Inflammatory macrophage treated with lipopolysaccharide for 4 hours (primary cell): ENCODE measurements at regions not wholly inside any gene's neighbourhood (a gene's known extent, or its start where the extent isn't known, plus 50 kb on each side); places are given as distances from the start of the nearest gene placed in this dataset.
"Not testable (repeated sequence)": the region's sequence is repeated elsewhere in the genome, so short reads cannot be mapped to it uniquely, and the experiment has no call there.

Experiments used
- DNase-seq: peaks from one replicate; pipeline ENCODE4 v3.0.0-alpha.2; 2020

DNA sequence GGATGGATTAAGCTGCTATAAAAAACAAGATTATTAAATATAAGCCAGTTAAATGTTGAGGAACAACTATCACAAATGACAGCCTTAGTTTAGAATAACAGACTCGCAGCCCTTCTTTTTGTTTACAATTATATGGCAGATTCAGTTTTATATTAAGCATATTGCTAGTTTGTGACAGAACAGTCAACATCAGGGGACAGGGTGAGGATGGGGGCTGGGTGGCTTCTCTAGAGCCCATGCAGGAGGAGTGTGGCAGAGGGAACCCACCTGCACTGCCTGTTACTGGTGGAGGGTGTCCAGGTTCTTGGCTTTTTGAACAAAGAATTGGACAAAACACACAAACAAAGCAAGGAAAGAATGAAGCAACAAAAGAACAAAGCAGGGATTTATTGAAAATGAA is 799.7 kb downstream of the PRIM2 start:
- DNase-seq: not testable (repeated sequence)

GRCh38 chr6:58121616-58122015 is 804.2 kb downstream of the PRIM2 start:
- DNase-seq: not testable (repeated sequence)

DNA sequence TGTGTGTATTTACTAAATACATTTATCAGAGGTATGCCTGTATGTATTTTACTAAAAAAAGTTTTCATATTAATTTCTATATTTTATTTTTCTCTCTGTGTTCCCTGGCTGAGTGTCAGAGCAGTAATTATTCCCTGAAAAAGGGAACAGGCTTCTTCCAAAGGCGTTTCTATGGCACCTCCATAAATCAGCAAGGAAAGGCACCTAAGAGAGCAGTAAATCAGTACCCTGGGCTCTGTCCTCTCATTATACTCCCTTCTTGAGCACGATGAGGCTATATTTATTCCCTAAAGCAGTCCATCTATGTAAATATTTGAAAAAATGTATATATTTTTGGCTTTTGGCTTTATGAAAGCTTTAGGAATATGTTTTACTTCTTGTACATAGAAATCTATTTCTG is 806.3 kb downstream of the PRIM2 start:
- DNase-seq: not testable (repeated sequence)

- not testable (repeated sequence) for DNase-seq
Measured at GRCh38 chr6:58128549-58128948, 811.1 kb downstream of the PRIM2 start.

DNA sequence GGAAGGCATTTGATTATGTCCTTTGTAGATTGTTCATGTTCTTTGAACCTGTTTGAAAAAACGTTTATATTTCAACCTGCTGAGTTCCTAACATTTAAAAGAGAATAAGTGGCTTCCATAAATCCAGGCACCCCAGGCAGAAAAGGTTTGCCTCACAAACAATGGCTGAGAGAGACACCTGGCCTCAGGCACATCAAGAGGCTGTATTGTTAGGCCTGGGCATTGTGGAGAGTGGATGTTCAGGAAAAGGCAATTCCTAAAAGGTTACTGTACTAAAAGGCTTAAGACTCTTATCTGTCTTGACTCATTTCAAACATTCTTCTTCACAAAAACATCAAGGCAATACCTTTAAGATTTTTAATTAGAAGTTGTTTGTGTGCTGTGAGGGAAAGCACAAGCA is 811.7 kb downstream of the PRIM2 start:
- DNase-seq: not testable (repeated sequence)

DNA sequence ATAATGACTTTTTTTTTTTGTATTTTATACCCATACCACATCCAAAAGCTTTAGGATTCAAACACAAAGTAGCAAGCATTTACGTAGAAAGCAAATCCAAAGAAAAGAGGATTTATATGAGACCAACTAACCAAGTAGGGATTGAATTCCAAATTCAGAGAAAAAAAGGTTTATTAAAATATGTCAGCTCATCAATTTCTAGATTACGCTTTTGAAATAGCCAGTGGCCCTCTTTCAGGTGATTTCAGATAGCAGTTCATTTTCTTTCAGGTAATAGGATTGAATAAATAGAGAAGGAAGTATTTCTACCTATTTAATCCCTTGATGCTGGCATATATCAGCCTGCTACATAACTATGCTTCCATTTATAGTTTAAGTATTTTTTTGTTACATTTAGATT is 822.3 kb downstream of the PRIM2 start:
- not testable (repeated sequence) for DNase-seq

DNA sequence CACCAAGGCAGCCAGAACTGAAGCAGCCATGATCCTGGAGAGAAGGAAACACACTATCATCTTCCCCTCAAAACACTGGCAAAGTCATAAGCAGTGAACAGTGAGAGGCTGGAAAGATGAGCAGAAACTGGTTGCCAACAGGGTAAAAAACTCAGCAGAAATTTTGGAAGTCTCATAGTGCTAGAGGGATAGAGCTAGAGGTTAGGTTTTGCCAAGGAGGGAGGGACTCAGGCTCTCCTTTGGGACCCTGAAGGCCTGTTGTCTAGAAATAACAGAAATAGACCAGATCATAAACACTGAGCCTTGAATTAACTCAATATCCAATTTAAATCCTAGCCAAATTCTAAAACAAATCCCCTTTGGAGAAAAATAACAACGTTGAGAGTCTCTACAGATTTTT is 853.6 kb downstream of the PRIM2 start:
- DNase-seq: not testable (repeated sequence)

GRCh38 chr6:58181557-58182065 is 864.2 kb downstream of the PRIM2 start:
- not testable (repeated sequence) for DNase-seq

- not testable (repeated sequence) for DNase-seq
Measured at GRCh38 chr6:58185300-58185699, 867.9 kb downstream of the PRIM2 start.

GRCh38 chr6:58193209-58193608 is 875.8 kb downstream of the PRIM2 start:
- not testable (repeated sequence) for DNase-seq

- no peak for DNase-seq
Measured at GRCh38 chr6:58198301-58198700, 880.9 kb downstream of the PRIM2 start.

- DNase-seq: not testable (repeated sequence)
Measured at GRCh38 chr6:58237124-58237523, 919.7 kb downstream of the PRIM2 start.

DNA sequence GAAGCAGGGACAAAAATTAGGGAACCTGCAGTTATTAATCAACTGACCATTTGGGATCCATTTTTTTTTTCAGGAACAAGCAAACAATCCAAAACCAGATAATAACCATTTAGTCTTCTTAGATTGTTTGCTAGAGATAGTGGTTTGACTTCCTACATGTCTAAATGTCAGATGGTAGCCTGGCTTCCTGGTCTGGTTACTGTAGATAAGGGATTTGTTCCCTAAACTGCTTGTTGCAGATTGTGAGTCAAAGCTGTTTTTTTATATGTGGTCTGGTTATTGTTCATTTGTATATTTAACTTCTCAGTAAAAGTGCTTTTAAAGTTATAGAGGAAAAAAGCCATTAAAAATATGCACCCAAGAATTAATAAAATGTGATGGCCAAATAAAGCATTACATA is 921.0 kb downstream of the PRIM2 start:
- DNase-seq: not testable (repeated sequence)

GRCh38 chr6:58257625-58258024 is 940.2 kb downstream of the PRIM2 start:
- DNase-seq: not testable (repeated sequence)

GRCh38 chr6:58290177-58290576 is 972.7 kb downstream of the PRIM2 start:
- no peak for DNase-seq

GRCh38 chr6:58291319-58291718 is 973.9 kb downstream of the PRIM2 start:
- DNase-seq: not testable (repeated sequence)

DNA sequence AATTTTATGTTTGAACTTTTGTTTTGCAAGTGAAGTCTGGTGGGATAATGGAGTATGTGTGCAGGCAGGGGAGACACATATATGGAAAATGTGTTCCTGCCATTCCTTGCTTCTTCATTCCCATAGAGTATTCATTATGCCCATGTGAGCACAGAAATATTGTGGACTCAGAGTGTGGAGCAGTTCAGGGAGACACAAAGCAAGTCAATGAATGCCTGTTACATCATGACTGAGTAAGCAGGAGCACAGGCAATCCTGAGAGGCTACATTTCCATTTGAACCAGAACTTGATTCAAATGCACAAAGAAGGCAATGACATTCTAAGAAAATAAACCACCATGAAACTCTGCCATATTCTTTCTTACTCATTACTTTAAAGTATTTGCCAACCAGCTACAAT is 990.5 kb downstream of the PRIM2 start:
- DNase-seq: not testable (repeated sequence)

DNA sequence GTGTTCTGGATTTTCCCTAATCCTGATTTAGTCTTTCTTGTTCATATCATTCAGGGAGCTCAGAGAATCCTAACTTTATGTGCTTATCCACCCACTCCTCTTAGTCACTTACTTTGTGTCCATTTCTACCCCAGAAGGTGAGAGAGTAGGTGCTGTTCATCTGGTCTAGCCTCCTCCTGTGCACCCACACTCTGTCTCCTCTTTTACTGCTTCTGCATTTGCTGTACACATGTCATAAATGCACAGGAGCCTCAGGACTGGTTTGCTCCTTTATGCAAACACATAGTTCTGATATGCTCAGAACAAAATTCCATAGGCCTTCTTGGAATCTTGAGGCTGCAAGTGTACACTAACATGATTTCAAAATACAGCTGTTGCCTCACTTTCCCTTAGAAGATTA is 1014.7 kb downstream of the PRIM2 start:
- DNase-seq: not testable (repeated sequence)

- not testable (repeated sequence) for DNase-seq
Measured at GRCh38 chr6:58342287-58342686, 1024.9 kb downstream of the PRIM2 start.

GRCh38 chr6:58347534-58347933 is 1030.1 kb downstream of the PRIM2 start:
- DNase-seq: not testable (repeated sequence)

- DNase-seq: not testable (repeated sequence)
Measured at GRCh38 chr6:58351619-58352018, 1034.2 kb downstream of the PRIM2 start.

- DNase-seq: not testable (repeated sequence)
Measured at GRCh38 chr6:58358452-58358851, 1041.0 kb downstream of the PRIM2 start.

GRCh38 chr6:58365856-58366255 is 1048.4 kb downstream of the PRIM2 start:
- not testable (repeated sequence) for DNase-seq

GRCh38 chr6:58406659-58407058 is 1089.2 kb downstream of the PRIM2 start:
- DNase-seq: not testable (repeated sequence)

DNA sequence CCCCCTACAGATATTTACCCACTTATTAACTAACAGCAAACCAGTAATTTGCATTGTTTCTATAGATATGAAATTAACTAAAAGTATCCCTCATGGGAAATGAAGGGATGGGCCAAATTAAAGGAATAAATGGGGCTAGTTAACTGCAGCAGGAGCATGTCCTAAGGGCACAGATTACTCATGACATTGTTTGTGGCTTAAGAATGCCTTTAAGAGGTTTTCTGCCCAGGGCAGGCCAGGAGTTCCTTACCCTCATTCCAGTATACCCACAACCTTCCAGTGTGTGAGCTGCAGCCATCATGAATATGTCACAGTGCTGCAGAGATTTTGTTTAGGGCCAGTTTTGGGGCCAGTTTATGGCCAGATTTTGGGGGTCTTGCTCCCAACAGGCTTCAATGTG is 1101.9 kb downstream of the PRIM2 start:
- no peak for DNase-seq
